HG03095 (cell line): ENCODE measurements at regions not wholly inside any gene's neighbourhood (a gene's known extent, or its start where the extent isn't known, plus 50 kb on each side); places are given as distances from the start of the nearest gene placed in this dataset.

Source experiments
- ATAC-seq: cut with Tn5 transposase; IDR thresholded peaks from one replicate; pipeline ENCODE4 v1.9.1; 2021; ENCODE audit warnings: moderate library complexity; ENCODE audit not compliant: unreplicated experiment

DNA sequence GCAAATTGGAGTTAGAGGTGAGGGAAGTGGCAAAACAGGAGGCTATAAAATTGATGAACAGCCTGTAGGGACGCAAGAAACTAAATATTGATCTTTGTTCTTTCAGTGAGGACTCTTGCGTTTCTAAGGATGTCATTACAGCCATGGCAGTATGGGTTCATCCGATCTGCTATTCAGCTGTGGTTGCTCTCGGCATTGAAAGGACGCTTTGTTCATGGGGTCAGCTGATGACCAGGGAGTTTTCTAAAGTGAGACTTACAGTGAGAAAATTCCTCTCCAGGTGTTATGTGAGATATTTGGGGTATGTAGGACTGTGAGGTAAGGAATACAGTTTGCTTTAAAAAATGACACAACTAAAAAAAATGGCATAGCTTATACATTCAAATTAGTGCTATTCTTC is 52.7 kb upstream of the PELI1 start:
- no peak for ATAC-seq

GRCh38 chr2:64201151-64201550 is 56.9 kb upstream of the PELI1 start:
- ATAC-seq = no peak

- no peak for ATAC-seq
Measured at GRCh38 chr2:64202206-64202845, 58.1 kb upstream of the PELI1 start.

DNA sequence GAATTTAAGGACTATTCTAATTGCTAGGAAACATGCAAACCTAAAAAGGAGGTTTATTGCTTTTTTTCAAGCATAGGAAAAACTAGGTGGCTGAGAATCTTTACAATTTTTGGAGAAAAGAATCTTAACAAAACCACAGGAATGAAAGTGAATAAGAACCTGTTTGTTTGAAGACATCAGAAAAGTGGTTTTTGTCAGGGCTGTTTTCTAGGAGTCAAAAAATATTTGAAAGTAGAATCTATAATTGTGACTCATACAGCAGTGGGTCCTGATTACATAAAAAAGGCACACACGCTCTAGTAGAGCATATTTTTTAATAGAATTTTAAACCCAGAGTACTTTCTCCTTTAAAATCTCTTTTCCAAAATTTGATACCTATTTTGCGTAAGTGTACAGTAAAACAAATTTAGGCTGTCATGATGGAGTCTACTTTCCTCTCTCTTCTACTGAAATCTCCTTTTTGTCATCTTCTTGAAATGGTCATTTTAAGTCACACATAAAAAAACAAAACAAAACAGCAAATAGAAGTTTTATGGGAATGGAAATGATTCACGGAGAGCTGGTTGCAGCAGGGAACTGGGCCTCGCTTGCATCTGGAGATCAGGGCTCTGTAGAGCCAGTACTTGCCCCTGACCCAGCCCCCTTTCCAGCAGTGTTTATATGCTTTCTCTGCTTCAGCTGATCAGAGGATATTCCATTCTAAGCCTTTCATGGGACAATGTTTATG is 59.1 kb upstream of the PELI1 start:
- no peak for ATAC-seq

GRCh38 chr2:64203858-64204632 is 59.8 kb upstream of the PELI1 start:
- peak; percentile 57 for ATAC-seq

DNA sequence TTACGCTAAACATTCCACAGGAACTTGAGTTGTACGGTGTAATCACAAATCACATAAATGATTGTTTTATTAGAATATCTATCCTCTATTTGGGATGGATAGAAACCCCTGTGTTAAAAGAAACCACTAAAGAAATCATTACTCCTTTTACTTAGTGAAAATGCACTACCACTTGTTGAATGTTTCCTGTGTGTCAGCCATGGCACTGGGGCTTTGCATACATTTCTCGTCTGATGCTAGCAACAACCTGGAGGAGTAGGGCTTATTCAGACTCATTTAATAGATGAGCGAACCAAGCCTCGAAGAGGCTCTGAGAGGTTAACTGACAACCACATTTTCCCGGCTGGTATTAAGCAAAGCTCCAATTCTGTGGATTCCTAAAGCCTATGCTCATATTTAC is 60.5 kb upstream of the PELI1 start:
- no peak for ATAC-seq

- ATAC-seq = no peak
Measured at GRCh38 chr2:64205415-64205814, 61.2 kb upstream of the PELI1 start.

GRCh38 chr2:64207573-64207972 is 63.4 kb upstream of the PELI1 start:
- no peak for ATAC-seq

GRCh38 chr2:64210816-64211215 is 66.6 kb upstream of the PELI1 start:
- no peak for ATAC-seq

- ATAC-seq = no peak
Measured at GRCh38 chr2:64211276-64211921, 67.2 kb upstream of the PELI1 start.

DNA sequence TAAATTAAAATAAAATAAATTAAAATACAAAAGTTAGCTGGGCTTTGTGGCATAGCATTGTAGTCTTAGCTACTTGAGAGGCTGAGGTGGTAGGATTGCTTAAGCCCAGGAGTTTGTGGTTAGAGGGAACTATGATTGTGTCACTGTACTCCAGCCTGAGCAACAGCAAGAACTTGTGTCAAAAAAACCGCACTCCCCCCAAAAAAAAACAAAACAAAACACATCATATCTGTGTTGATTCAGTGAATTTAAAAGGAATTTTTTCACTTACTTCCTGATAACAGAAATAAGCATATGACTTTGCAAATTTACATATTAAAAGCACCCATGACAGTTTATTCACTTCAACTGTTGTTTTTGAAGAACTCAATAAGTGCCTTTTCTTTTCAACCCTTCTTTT is 68.1 kb upstream of the PELI1 start:
- no peak for ATAC-seq

DNA sequence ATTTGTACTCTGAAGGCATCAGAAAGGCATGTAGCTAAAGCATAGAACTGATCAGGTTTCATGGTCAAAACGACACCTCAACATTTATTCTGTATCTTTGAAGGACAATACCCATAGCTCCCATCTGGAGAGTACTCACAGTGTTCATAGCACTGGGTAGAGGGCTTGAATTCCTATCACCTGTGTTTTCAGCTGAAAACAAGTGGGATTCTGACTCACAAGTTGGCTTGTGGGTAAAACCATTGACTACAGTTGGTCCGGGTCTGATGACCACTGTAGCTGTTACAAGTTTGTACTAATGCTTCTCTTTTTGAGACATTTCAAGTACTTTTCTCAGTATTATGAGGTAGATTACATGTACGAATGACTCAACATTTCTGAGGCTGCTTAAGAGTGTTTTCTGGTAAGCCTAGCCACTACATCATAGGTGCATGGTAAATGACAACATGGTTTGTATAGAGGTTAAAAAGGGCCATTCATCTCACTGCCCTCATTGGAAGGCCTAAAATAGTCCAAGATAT is 68.6 kb upstream of the PELI1 start:
- ATAC-seq = peak; percentile 20

GRCh38 chr2:64213532-64214275 is 69.5 kb upstream of the PELI1 start:
- ATAC-seq = peak; percentile 44

GRCh38 chr2:64214281-64215115 is 70.3 kb upstream of the PELI1 start:
- peak; percentile 48 for ATAC-seq

DNA sequence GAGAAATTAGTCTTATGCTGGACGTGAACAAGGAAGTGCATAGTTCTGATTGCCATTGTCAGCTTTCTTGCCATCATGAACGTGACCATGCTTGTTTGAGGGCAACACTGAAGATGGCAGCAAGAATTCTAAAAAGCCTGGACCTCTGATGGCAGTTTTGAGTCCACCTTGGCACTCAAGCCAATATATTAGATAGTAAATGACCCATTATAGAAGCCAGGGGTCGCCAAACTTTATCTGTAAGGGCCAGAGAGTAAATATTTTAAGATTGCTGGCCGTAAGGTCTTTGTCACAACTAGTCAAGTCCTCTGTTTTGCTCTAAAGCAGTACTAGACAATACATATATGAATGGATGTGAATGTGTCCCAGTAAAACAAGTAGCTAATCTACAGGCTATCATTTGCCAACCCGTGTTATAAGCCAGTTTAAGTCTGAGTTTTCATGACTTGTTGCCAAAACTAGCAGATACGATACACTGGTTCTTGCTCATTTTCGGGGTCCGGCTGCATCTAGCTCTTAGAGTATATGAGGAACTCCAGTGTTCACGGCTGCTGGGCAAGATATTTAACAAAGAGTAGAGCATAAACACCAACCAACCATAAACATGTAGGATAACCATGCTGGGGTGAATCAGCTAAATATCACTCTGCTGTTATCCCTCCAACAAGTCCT is 73.1 kb upstream of the PELI1 start:
- ATAC-seq = no peak

DNA sequence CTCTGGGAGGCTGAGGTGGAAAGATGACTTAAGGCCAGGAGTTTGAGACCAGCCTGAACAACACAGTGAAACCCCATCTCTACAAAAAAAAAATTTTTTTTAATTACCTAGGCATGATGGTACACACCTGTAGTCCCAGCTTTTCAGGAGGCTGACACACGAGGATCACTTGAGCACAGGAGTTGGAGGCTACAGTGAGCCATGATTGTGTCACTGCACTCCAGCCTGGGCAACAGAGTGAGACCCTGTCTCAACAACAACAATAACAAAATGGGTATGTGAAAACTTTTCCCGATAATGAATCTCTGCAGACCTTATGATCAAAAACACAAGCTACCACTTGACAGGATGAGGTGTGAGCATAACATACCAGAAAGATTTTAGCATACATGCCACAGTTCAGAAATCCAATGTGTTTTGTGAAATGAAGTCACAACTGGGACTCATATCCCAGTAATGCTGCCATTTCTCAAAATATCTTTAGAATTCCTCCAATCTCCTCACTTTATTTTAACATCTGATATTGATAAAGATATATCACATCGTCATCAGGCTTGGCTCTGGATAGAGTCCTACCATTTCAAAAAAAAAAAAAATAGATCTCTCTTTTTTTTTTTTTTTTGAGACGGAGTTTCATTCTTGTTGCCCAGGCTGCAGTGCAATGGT is 74.0 kb upstream of the PELI1 start:
- ATAC-seq = no peak

DNA sequence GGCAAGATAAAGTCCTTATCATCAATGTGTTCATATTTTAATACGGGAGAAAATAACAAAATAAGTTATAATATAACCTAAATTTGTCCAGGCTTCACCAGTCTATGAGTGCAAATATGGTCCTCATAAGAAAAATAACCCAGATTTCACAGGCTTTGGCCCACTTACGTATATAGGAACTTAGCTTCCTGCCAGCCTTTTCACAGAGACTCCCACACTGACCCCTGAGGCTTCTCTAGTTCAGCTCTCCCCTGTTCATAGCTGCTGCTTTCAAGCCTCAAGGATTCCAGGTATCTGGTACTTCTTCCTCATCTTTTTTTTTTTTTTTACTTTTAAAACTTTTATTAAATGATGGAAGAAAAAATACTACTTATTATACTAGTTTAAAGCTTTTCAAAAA is 74.9 kb upstream of the PELI1 start:
- ATAC-seq = no peak

GRCh38 chr2:64220265-64220664 is 76.0 kb upstream of the PELI1 start:
- ATAC-seq = no peak
